ENCODE measurements at regions not wholly inside any gene's neighbourhood (a gene's known extent, or its start where the extent isn't known, plus 50 kb on each side); places are given as distances from the start of the nearest gene placed in this dataset.

DNA sequence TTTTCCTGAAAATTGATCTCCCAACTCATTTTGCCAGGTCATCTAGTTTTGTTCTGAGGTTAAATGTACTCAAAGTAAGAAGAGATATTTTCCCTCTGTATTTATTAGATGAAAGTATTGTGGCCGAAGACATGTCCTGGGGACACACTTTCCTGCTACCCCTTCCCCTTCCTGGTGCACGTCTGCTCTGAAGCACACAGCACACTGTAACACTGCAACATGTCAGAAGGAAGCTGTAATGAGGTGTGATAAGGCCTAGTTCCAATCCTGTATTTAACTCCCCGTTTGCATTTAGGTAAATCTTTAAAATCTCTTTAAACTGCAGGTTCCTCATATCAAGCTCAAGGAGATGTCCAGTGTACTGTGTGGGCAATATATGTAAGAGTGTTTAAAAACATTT lies 99.4 kb downstream of the HDGFL1 start:
- no peaks in the 10 kb centered on the region for H3K27me3 ChIP-seq
- TF ChIP-seq, protein P1, sequence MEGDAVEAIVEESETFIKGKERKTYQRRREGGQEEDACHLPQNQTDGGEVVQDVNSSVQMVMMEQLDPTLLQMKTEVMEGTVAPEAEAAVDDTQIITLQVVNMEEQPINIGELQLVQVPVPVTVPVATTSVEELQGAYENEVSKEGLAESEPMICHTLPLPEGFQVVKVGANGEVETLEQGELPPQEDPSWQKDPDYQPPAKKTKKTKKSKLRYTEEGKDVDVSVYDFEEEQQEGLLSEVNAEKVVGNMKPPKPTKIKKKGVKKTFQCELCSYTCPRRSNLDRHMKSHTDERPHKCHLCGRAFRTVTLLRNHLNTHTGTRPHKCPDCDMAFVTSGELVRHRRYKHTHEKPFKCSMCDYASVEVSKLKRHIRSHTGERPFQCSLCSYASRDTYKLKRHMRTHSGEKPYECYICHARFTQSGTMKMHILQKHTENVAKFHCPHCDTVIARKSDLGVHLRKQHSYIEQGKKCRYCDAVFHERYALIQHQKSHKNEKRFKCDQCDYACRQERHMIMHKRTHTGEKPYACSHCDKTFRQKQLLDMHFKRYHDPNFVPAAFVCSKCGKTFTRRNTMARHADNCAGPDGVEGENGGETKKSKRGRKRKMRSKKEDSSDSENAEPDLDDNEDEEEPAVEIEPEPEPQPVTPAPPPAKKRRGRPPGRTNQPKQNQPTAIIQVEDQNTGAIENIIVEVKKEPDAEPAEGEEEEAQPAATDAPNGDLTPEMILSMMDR (IDR thresholded peaks at IDR 0.05) = no peak
- H3K4me3 ChIP-seq = no peak overlapping the region
- no peak for DNase-seq (ENCODE audit: low spot score in 2 of 2)
- H3K27ac ChIP-seq = no peak overlapping the region
- H3K4me1 ChIP-seq = peaks cover 0 to 10% of the 10 kb centered on the region in 2 donors
- no peaks in the 10 kb centered on the region for H3K9me3 ChIP-seq
- no peaks in the 10 kb centered on the region for H3K36me3 ChIP-seq
- intact Hi-C loops (cut with DNase I) = no loop called here

GRCh38 chr6:22670605-22671004 lies 101.2 kb downstream of the HDGFL1 start:
- intact Hi-C loops (cut with DNase I) = no loop called here
- DNase-seq (ENCODE audit: low spot score in 2 of 2) = no peak
- no peak overlapping the region for H3K27ac ChIP-seq
- no peak overlapping the region for H3K4me3 ChIP-seq
- TF ChIP-seq, protein P1 (IDR thresholded peaks at IDR 0.05) = no peak
- H3K36me3 ChIP-seq = no peaks in the 10 kb centered on the region
- no peaks in the 10 kb centered on the region for H3K9me3 ChIP-seq
- H3K27me3 ChIP-seq = no peaks in the 10 kb centered on the region
- peaks cover 0 to 10% of the 10 kb centered on the region in 2 donors for H3K4me1 ChIP-seq

- H3K27me3 ChIP-seq = no peaks in the 10 kb centered on the region
- no peak for DNase-seq (ENCODE audit: low spot score in 2 of 2)
- H3K9me3 ChIP-seq = no peaks in the 10 kb centered on the region
- no peak overlapping the region for H3K4me3 ChIP-seq
- H3K36me3 ChIP-seq = no peaks in the 10 kb centered on the region
- TF ChIP-seq, protein P1 (IDR thresholded peaks at IDR 0.05) = no peak
- peaks cover 0 to 7% of the 10 kb centered on the region in 2 donors for H3K4me1 ChIP-seq
- no peak overlapping the region for H3K27ac ChIP-seq
- intact Hi-C loops (cut with DNase I) = no loop called here
These were observed 104.1 kb downstream of the HDGFL1 start for GRCh38 chr6:22673474-22673873.

GRCh38 chr6:22680950-22681349 lies 111.6 kb downstream of the HDGFL1 start:
- no peaks in the 10 kb centered on the region for H3K9me3 ChIP-seq
- no peaks in the 10 kb centered on the region for H3K36me3 ChIP-seq
- intact Hi-C loops (cut with DNase I) = no loop called here
- no peaks in the 10 kb centered on the region for H3K27me3 ChIP-seq
- H3K4me1 ChIP-seq = no peaks in the 10 kb centered on the region
- H3K4me3 ChIP-seq = no peak overlapping the region
- TF ChIP-seq, protein P1 (IDR thresholded peaks at IDR 0.05) = no peak
- DNase-seq (ENCODE audit: low spot score in 2 of 2) = no peak
- H3K27ac ChIP-seq = no peak overlapping the region

DNA sequence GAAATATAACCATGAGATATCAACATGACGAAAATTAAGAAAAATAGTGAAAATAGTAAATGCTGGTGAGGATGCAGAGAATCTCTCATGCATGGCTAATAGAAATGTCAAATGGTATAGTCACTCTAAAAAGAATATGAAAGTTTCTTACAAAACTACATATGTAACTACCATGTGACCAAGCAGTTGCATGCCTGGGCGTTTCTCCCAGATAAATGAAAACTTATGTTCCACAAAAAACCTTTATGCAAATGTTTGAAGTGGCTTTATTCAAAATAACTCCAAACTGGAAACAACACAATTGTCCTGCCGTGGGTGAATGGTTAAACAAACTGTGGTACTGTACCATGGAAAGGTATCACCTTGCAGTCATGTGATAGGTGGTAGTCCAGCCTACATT lies 112.4 kb downstream of the HDGFL1 start:
- Histone ChIP-seq H3K27me3 (no peaks in the 10 kb centered on the region), H3K4me1 (no peaks in the 10 kb centered on the region), H3K4me3 (no peak overlapping the region), H3K9me3 (no peaks in the 10 kb centered on the region), H3K36me3 (no peaks in the 10 kb centered on the region), H3K27ac (no peak overlapping the region)
- TF ChIP-seq, protein P1 (IDR thresholded peaks at IDR 0.05) = no peak
- intact Hi-C loops (cut with DNase I) = no loop called here
- no peak for DNase-seq (ENCODE audit: low spot score in 2 of 2)

- Histone ChIP-seq H3K36me3 (no peaks in the 10 kb centered on the region), H3K4me1 (no peaks in the 10 kb centered on the region), H3K27me3 (no peaks in the 10 kb centered on the region), H3K4me3 (no peak overlapping the region), H3K9me3 (no peaks in the 10 kb centered on the region), H3K27ac (no peak overlapping the region)
- TF ChIP-seq, protein P1 (IDR thresholded peaks at IDR 0.05) = no peak
- intact Hi-C loops (cut with DNase I) = no loop called here
- no peak for DNase-seq (ENCODE audit: low spot score in 2 of 2)
These were observed 113.6 kb downstream of the HDGFL1 start for GRCh38 chr6:22682979-22683378.
